HG03196 (cell line): ENCODE measurements at regions not wholly inside any gene's neighbourhood (a gene's known extent, or its start where the extent isn't known, plus 50 kb on each side); places are given as distances from the start of the nearest gene placed in this dataset.
"Not testable (repeated sequence)": the region's sequence is repeated elsewhere in the genome, so short reads cannot be mapped to it uniquely, and the experiment has no call there.

ENCODE experiments used
- ATAC-seq: cut with Tn5 transposase; IDR thresholded peaks from one replicate; pipeline ENCODE4 v1.9.1; 2021; ENCODE audit not compliant: unreplicated experiment

DNA sequence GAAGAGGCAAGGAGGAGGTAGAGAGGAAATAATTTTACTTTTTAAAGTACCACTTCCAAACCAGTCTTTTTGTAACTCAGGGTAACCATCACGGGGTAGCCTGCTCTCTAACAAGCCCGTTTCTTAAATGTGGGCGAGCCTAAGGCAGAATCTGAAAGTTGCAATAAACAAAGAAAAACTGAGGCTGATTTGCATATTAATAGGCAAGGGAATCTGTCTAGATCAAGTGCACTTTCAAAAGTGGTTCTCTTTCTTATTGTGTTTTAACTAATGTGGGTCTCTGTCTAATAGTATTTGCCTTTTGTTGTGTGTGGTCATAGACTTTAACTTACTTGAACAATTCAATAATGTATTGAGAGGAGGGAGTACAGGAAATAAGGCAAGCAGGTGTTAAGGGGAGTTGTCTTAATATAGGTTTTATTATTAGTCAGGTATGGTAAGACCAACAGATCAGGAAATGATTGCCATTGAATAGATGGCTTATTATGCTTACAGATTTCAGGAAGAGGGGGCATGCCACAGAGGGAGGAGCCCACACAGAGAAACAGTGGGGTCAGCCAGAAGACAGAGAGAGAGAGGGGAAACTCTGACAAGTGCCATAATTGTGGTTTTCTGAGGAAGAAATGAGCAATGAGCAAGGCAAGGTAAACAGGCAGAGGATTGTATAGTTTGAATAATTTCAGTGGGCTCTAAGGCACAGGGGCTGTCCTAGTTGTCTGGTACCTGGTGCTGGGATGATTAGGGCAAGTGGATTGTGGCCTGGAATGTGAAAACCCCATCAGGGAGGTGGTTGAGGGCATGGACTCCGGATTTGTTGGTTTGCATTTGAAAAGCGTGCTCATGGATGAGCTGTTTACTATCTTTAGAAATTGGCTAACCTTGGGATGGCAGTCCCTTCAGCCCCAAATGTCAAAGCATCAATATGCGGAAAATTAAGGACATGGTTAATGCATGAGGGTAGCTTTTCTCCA is 237.2 kb downstream of the TOX3 start:
- no peak for ATAC-seq

DNA sequence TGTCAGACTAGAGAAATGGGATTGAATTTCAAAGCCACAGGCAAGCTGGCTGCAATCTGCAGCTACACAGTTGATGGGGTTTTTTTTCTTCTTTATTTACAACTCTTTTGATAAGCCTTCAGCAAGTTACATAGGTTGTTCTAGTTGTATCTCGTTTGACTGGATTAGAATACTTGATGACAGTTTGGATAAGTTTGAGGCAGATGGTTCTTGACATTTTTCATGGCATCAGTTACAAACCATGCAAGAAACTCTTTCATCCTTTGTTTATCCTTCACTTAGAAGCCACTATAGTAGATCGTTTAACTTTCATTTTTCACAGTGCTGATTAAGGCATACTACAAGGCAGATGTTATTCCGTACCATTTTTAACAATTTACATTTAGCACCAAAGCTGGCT is 238.9 kb downstream of the TOX3 start:
- no peak for ATAC-seq

DNA sequence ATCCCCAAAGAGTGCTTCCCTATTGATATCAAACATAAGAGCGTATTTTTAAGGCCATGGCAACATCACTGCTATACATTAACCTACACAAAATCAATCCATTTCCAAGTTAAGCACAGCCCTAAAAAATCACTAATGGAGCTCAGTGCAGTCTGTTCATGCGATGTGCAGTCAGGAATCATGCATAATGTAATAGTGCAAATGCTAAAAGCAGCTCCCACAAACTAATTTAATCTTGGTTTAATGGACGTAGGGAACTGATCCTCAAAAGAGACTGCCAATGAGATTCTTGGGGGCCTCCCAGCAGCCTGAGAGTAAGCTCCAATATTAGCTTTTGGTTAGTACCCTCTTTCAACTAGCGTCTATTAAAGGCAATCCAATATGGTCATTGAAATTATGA is 245.9 kb downstream of the TOX3 start:
- ATAC-seq, result no peak

DNA sequence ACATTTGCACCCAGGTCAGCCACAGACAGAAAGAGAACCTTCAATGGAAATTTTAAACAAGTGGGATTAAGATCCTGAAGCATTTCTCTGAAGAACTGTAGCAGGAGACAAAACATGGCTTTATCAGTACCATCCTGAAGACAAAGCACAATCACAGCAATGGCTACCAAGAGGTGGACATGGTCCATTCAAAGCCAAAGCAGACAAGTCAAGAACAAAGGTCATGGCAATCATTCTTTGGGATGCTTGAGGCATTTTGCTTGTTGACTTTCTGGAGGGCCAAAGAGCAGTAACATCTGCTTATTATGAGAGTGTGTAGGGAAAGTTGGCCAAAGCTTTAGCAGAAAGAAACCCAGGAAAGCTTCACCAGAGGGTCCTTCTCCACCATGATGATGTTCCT is 248.2 kb downstream of the TOX3 start:
- no peak for ATAC-seq

DNA sequence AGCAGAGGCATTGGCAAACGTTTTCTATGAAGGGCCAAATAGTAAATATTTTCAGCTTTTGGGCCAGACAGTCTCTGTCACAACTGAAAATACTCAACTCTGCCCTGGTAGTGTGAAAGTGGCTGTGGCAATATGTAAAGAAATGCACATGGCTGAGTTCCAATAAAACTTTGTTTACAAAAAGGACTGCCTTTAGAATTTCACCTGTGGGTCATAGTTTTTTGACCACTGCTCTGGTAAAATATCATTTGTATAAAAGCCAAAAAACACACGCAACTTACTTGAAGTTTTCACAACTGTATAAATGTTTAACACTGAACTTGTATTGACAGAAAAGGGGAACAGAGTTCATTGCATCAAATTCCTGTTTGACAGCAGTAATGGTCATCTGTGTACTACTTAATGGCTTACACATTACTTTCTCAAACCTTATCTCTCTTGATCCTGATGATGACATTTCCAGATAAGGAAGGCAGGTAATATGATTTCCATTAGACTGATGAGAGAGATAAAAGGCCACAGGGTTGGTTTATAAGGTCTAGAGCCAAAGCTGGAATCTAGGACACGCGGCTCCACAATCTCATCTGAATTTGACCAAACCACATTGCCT is 250.1 kb downstream of the TOX3 start:
- ATAC-seq, result not testable (repeated sequence)

DNA sequence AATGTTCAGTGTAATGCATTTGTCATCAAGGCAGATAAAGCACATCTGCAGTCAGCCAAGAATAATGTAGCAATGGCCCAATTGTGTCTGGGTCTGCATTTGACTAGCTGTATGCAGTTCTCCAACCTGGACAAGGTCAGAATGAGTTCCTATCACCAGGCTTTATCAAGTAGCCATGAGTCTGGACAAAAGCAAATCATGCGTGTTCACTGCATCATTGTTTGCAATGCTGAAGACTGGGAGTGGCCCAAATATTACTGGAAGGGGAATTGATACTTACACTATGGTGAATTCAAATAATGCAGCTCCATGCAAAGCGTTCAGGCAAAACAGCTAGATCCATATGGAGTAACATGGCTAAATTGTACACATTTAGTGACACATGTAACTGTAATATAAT is 250.9 kb downstream of the TOX3 start:
- no peak for ATAC-seq

DNA sequence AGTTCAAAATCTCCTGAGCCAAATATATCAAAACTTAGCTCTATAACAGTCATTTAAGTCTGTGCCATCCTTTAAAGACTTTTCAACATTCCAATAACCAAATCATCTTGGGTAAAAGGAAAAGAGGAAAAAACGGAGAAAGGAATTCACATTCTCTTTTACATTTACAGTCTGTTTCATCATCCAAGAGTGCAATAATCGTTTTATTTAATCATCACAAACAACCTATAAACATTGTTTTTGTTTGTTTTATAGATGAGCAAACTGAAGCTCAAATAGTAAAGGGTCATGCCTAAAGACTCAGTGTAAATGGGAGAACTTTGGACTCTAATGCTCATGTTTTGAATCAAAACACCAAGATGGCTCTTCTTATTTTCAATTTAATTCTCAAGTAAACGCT is 252.3 kb downstream of the TOX3 start:
- ATAC-seq, result no peak

DNA sequence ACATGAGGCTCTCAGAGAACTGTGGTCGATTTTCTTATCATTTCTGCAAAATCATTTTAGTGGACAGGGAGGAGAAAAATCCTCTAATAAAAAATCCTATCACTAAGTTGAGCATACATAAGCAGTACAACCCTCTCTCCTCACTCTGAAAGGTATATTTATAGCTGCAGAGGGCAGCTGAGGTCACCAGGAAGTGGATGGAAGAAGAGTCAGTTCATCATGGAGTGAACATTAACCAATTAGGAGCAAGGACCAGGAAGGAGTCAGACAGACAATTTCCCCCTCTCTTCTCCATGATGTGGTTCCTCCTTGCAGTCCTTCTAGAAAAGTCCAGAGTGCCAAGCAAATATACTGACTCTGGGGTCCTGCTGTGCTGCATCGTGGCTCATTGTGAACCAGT is 253.7 kb downstream of the TOX3 start:
- no peak for ATAC-seq

DNA sequence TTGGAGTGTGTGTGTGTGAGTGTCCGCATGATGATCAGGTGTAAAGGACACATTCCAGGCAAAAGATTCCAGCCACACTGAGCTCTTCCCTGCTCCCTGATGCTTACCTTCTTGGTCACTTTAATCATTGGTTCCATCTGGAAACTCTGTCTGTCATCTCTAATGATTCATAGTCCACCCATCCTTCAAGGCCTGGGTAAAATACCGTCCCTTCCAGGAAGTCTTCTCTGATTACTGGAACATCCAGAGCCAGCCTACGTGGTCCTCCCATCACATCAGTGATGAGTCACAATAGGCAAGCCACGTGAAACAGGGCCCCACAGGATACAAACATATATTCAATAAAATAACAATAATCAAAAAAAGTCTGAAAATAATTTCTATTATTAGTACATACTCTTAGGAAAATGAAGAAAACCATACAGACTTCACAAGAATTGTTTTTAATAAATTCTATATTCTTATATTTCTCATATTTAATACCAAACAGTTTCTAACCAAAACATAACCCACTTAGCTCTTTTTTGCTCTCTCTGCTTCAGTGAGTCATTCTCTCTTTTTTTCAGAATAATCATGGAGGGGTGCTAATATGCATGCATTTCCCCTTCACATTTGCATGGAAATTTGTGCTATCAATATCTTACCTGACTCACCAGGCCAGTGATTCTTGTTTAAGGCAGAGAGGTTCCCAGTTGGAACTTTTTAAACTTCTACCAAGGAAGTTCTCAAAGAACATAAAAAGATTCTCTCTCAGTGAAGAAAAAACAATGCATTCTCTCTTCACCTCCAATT is 263.2 kb downstream of the TOX3 start:
- ATAC-seq, result no peak

DNA sequence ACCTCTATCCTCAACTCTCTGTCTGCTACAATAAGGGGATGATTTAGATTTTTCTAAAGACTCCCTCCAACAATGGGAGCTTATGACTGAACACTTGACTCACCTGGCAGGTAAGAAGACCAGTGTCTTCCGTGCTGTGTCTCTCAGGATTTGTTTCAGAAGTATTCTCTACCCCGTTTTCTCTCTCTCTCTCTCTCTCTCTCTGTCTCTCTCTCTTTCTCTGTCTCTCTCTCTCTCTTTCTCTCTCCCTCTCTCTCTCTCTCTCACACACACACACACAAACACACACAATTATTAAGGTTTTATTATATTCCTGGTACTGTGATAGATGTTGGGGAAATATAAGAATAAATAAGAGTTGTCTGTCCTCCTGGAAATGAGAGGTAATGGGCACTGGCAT is 263.9 kb downstream of the TOX3 start:
- ATAC-seq, result no peak

DNA sequence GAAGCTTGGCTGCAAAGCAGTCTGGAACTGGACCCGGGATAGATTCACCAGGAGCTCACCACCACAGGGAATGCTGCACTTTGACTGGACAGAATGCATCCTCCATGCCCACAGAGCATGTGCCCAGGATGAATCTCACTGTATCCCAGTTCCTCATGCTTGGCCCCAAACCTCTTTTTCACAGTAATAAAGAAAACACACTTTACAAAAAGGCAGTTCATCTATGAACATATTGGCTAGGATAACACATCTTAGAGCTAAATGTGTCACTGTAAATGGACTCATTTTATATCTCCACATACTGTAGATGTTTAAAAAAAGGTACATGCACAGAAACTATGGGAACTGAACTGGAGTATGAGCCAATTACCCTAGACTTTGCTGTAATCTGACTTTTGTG is 266.9 kb downstream of the TOX3 start:
- no peak for ATAC-seq

DNA sequence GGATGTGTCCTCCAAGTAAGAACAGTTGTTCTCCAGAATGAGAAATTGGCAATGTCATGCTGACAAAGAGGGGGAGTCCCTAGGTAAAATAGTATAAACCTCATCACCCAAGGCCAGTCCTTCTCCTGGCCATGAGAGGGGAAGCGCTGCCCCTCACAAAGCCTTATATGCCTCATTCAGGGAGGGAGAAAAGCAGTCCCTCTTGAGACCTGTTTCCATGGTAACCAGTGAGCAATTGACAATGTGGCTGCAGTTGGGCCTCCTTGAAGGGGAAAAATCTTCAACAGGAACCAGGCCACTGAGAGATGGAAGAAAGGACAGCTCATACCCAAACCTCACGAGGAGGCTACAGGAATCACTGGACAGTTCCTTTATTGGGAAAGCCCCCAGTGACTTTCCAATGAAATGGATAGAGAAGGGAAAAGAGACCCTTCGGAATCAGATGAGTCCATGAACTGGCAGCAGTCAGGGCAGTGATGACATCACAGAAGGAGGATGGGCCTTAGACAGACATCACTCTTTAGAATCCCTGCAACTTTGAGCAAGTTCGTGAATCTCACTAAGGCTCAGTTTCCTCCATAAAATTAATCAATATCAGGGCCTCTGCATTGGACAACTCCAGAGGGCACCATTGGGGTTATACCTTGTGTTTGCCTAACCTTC is 275.7 kb downstream of the TOX3 start:
- ATAC-seq, result no peak

DNA sequence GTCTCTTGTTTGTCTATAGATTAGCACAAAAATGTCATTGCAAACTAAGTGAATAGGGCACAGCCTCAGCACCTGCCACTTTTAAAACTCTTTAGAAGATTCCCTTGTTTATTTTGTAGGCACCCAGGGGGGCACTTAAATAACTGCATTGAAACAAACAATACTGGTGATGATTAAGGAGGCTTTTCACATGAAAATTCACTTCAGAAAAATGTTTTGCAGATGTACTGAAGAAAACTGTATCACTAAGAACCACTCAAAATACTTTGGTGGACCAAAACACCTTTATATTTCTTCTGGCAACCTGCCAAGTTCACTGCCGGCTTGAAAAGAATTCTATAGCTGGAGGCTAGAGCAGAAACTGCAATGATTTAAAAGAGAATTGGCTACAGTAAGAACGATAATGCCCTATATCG is 281.5 kb downstream of the TOX3 start:
- no peak for ATAC-seq

DNA sequence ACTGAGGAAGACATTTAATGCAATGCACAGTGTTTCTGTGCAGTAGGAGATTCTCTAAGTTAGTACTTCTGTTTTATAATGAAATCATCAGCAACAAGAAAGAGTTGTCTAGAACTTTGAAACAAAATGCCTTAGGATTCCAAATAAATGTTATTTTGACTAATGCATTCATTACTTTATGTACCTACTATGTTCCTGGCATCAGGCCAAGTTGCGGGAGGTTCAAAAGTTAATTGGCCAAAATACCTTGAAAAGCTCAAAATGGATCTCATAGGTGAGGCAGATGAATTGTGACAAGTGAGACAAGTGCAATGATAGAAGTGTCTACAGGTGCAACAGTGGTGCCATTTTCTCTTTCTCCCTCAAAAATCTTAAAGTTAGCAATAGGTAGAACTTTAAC is 289.4 kb downstream of the TOX3 start:
- ATAC-seq, result no peak

DNA sequence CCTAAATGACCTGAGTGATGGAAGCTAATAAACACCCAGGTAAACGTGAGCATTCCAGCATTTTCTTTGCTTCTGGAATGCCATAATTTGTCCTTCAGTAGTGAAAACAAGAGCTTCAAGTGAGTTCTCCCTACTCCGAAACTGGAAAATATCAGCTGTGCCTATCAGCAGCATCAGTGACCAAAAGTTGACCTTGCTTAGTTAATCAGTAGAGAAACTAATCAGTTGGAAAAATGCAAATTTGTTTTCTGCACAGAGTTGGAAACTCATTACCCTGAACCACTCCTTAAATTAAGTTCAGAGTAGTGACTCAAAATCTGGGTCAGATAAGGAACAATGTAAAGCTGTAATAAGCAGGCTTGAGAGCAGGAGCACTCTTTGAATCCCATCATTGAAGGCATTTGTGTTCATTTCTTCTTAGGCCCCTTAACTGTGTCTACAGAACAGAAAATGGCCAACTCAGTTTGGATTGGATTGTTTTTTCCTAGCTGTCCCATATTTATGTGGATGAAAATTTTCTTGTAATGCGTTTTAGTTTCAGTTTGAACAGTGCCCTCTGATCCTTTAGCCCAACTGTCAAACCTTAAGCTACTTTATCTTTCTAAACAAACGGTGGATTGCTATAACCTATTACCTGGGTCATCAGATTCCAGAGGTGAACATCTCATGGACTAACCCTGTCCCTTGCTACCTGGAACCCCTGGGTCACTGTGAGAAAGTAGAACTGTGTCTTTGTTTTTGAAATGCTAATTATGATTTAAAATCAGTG is 290.4 kb downstream of the TOX3 start:
- ATAC-seq, result no peak

DNA sequence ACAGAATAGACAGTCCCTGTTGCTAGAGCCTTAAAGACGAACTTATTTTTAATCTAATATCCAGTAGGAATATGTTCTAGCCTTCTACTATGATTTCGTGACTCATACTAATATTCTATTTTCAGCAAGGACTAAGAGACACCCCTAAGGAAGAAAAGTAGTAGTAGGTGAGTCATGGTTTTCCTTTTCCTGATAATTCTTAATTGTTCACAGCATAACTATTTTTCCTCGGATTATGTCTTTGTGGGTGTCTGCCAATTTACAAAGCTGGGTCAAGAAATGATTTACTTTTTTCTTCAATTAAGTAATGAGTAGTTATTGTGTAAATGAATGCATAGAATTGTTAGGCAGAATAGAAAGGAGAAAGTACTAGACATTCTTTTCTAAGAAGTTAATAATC is 292.2 kb downstream of the TOX3 start:
- ATAC-seq, result no peak

DNA sequence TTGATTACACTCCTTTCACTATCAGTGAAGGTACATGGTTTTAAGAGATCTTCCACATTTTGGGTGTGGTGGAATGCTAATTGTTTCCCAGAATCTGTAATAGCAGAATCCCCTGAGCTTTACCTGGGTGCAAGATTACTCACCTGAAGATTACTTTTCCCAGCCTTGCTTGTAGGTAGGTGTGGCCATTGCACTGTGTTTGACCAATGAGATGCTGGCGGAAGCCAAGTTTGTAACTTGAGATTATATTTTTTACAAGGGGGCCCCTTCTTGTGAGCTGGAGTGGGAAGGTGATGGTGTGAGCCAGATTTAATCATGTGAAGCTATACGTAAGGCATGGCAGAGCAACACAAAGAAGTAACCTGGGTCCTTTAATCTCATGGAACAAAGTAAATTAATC is 294.3 kb downstream of the TOX3 start:
- no peak for ATAC-seq

DNA sequence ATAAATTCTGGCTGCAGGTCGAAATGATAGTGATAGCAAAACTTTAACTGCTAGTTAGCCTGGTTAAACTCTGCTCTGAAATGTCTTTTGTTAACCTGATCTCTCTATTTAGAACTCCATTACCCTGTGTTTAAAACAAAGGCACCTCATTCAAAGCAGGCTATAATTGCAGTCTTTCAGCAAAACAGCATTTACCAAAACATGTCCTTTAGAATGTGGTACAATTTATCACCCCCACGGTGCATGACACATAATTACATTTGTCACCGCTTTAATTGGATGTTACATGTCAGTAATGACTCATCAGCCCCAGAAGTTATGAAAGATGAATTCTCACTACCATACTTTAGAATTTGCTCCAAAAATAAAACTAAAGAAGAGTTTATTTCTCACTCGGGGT is 295.4 kb downstream of the TOX3 start:
- ATAC-seq, result no peak

DNA sequence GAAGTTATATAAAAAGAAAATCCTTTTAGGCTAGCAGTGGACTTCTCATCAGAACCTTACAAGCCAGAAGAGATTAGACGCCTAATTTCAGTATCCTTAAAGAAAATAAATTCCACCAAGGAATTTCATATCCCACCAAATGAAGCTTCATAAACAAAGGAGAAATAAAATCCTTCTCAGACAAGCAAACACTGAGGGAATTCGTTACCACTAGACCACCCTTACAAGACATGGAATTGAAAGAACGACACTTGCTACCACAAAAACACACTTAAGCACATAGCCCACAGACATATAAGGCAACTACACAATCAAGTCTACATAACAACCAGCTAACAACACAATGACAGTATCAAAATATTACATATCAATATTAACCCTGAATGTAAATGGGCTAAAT is 299.2 kb downstream of the TOX3 start:
- ATAC-seq, result no peak

DNA sequence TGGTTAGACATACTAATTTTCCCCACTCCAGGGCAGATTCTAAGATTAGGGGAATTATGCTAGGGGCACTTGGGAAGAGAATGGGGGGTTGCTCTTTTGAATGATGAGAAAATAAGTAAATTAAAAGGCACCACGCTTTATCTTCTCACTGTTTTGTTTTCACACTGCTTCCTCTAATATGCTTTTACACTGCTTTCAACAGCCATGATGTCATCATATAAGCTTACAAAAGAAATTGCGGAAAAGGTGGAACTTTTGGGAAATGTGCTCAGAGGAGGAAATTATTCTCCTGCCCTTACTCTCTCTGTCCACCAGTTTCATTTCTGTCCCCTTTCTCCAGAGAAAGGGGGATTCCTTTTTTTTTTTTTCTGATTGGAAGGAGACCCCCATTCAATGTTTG is 308.2 kb downstream of the TOX3 start:
- no peak for ATAC-seq

DNA sequence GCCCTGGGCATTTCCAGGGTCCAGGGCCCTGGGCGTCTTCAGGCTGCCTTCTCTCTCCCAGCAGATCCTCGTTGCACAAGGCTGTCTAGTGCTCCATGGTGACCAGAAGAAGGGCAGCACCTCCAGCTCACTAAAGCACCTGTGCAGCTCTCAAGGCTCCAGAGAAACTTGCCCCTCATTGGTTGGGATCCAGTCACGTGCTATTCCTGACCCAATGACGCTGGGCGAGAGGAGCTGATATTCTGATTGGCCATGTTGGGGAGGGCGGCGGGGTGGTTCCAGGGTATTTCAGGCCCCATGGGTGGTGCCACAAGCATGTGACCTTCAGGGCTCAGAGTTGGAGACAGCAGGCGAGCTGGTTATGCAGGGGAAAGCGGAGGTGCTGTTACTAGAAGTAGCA is 309.1 kb downstream of the TOX3 start:
- no peak for ATAC-seq
